NB4 (cell line): ENCODE measurements at regions not wholly inside any gene's neighbourhood (a gene's known extent, or its start where the extent isn't known, plus 50 kb on each side); places are given as distances from the start of the nearest gene placed in this dataset.

Experiments used
- DNase-seq: peaks from one replicate; pipeline ENCODE4 v3.0.0; 2010; ENCODE audit warnings: low read depth
- H3K4me3 ChIP-seq: one replicate; pipeline ENCODE4 v1.5.1; 2011; ENCODE audit warnings: mild to moderate bottlenecking, low read depth, low read length, moderate library complexity
- MYC ChIP-seq: IDR thresholded peaks from 2 replicates; pipeline ENCODE4 v1.6.1; 2011; ENCODE audit warnings: low read depth, low read length
- POLR2A ChIP-seq: IDR thresholded peaks from 2 replicates; pipeline ENCODE4 v1.6.1; 2011; ENCODE audit warnings: mild to moderate bottlenecking; ENCODE audit not compliant: insufficient read length; ENCODE audit errors: extremely low read depth
- TF ChIP-seq, protein P1 (sequence below): IDR thresholded peaks from 2 replicates; pipeline ENCODE4 v1.6.1; 2011; ENCODE audit warnings: low read depth, low read length
- TF ChIP-seq, protein P2 (sequence below): IDR thresholded peaks from one replicate; pipeline ENCODE4 v1.5.1; 2012; ENCODE audit warnings: low read depth, low read length

DNA sequence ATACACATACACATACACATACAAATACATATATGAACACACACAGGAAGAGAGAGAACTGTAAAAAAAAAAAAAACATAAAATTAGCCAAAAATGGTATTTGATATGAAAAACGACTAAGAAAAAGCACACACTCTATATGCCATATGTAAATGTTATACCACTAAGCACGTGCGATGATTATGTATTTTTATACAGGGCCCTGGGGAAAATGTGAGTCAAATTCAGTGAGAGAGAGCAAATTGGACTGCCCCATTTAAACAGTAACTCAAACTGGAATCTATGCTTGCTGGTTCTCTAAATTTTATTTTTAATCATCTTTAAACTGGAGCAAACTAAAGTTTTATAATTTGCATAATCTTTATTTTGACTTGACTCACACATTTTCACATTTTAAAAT lies 197.8 kb upstream of the MTNR1B start:
- H3K4me3 ChIP-seq, result no peak overlapping the region
- TF ChIP-seq, protein P1, sequence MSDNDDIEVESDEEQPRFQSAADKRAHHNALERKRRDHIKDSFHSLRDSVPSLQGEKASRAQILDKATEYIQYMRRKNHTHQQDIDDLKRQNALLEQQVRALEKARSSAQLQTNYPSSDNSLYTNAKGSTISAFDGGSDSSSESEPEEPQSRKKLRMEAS, result no peak
- TF ChIP-seq POLR2A (no peak), MYC (no peak)
- TF ChIP-seq, protein P2, sequence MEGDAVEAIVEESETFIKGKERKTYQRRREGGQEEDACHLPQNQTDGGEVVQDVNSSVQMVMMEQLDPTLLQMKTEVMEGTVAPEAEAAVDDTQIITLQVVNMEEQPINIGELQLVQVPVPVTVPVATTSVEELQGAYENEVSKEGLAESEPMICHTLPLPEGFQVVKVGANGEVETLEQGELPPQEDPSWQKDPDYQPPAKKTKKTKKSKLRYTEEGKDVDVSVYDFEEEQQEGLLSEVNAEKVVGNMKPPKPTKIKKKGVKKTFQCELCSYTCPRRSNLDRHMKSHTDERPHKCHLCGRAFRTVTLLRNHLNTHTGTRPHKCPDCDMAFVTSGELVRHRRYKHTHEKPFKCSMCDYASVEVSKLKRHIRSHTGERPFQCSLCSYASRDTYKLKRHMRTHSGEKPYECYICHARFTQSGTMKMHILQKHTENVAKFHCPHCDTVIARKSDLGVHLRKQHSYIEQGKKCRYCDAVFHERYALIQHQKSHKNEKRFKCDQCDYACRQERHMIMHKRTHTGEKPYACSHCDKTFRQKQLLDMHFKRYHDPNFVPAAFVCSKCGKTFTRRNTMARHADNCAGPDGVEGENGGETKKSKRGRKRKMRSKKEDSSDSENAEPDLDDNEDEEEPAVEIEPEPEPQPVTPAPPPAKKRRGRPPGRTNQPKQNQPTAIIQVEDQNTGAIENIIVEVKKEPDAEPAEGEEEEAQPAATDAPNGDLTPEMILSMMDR, result no peak
- DNase-seq, result no peak

DNA sequence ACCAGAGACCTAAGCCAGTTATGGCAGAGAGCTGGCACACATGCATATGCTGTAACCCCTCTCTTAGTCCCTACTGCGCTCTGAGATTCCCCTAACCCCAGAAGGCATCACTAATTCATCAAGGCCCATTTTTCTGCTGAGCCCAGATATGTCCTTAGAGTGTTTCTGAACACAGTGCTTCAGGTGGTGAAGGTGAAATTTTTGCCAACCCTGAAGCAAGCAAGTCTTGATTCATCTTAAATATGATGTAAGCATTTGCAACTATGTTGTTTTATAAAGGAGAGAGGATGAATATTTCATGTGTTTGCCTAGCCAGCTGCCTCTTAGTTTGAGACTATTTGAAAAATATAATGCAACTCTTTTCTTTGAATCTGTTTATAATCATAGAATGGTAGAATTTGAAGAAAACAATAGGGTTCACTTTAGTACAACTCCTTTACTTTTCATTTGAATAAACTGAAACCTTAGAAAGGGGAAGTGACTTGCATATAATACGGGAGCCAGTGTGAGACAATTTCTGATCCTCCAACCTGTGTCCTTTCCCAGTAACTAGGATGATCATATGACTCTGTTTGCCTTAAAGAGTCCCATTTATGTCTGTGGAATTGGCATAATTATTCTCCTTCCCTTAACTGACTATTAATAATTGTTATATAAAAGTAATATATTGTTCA lies 194.3 kb upstream of the MTNR1B start:
- no peak overlapping the region for H3K4me3 ChIP-seq
- TF ChIP-seq MYC, result no peak
- TF ChIP-seq, protein P1, result no peak
- TF ChIP-seq POLR2A, result no peak
- TF ChIP-seq, protein P2, result no peak
- DNase-seq, result no peak

DNA sequence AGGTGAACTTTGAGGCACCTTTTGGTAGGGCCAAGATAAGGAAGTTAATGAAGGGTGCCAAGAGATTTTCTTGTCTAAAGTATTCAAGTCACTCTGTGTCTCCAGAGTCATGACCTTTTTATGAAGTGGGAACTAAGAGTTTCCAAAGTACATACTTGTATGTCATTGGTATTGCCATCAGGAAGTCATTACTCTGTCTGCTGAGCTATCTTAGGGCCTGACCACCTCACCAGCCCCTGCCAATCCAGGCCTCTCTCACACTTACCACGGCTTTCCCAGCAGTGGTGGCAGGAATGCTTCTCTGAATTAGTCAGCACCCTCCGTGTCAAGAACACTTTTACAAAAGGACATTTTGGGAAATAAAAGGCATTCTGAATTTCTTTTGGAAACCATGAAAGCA lies 192.8 kb upstream of the MTNR1B start:
- no peak overlapping the region for H3K4me3 ChIP-seq
- DNase-seq, result no peak
- TF ChIP-seq POLR2A, result no peak
- TF ChIP-seq, protein P1, result no peak
- TF ChIP-seq MYC, result no peak
- TF ChIP-seq, protein P2, result no peak

DNA sequence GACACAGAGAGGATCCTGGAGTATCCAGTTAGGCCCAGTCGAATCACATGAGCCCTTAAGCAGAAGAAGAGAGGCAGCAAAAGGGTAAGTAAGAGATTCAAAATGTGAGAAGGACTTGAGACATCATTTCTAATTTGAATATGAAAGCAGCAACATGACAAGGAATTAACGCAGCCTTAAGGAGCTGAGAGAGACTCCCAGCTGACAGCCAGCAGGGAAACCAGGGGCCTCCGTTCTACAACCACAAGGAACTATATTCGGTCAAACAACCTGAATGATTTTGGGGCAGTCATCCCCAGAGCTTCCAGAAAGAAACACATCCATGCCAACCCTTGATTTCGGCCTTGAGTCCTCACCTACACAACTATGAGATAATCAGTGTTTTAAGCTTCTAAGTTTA lies 189.7 kb upstream of the MTNR1B start:
- TF ChIP-seq, protein P2, result no peak
- no peak for TF ChIP-seq POLR2A
- no peak for TF ChIP-seq MYC
- TF ChIP-seq, protein P1, result no peak

DNA sequence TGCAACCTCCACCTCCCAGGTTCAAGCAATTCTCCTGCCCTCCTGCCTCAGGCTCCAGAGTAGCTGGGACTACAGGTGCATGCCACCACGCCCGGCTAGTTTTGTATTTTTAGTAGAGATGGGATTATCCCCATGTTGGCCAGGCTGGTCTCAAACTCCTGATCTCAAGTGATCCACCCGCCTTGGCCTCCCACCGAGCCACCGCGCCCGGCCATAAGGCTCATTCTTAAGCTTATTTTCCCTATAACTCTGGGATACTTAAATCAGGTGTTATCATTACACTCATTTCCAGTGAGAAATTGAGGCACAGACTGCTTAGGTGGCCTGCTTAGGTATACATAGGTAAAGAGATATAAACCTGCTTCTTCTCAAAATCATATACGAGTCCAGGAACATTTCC lies 188.3 kb upstream of the MTNR1B start:
- TF ChIP-seq MYC (no peak), POLR2A (no peak)
- TF ChIP-seq, protein P2, result no peak
- TF ChIP-seq, protein P1, result no peak

More for the DNA sequence above, 189.7 kb upstream of the MTNR1B start:
- no peak overlapping the region for H3K4me3 ChIP-seq
- no peak for DNase-seq

More for the DNA sequence above, 188.3 kb upstream of the MTNR1B start:
- DNase-seq, result no peak
- H3K4me3 ChIP-seq, result no peak overlapping the region
